ENCODE measurements at regions not wholly inside any gene's neighbourhood (a gene's known extent, or its start where the extent isn't known, plus 50 kb on each side); places are given as distances from the start of the nearest gene placed in this dataset.

DNA sequence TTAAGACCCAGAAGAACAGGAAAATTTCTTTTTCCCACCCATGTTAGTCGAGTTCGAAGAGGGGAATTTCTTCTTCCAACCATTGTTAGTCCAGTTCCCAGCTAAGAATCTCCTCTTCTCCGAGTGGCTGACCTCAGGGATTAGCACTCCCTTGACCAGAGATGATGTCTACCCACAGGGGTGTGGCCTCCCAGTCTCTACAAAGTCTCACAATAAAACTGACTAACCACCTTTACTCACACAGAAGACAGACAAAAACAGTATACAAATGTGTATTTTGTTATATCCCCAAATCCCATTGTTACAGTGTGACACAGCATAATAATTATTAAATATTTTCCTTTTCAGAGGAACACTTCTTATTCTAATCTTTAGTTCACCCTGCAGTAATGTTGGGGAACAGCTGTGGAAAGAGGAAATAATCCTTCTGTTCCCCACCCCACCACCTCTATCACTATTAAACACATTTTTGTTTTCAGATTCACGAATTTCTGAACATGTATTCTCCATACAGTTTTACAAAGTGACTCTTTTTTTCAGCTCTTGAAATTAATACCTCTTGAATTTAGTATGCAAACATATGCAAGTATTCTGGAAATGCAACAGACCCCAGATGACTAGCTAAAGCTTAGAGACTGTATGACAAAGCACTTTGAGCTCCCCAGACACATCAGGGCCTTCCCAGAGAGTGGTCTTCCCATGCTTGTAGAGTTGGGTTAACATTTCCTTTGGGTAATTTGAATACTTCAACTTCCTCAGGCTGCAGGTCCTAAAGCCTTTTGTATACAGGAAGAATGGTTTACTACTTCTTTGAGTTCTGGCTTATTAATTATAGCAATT lies 62.5 kb upstream of the NFKB1 start:
- H3K36me3 ChIP-seq (ENCODE audit: control insufficient read depth in 2 of 2, insufficient read depth in 2 of 2, low read length in 1 of 2): no peaks in the 10 kb centered on the region
- H3K4me1 ChIP-seq (ENCODE audit: control insufficient read depth in 2 of 2, insufficient read depth in 2 of 2, low read length in 1 of 2): no peaks in the 10 kb centered on the region
- no peak overlapping the region for H3K27ac ChIP-seq (ENCODE audit: low read depth in 2 of 2, low read length in 1 of 2)
- no peaks in the 10 kb centered on the region for H3K27me3 ChIP-seq (ENCODE audit: control insufficient read depth in 1 of 2, insufficient read depth in 2 of 2, low read length in 2 of 2)
- no peak overlapping the region for H3K4me3 ChIP-seq (ENCODE audit: low read depth in 1 of 2, low read length in 2 of 2)
- H3K9me3 ChIP-seq (ENCODE audit: control insufficient read depth in 2 of 2, insufficient read depth in 1 of 2, low read depth in 1 of 2, low read length in 1 of 2): no peaks in the 10 kb centered on the region
- 79 to 80% methylated on average over 4 of the region's 4 CpGs for WGBS, 2 donors

DNA sequence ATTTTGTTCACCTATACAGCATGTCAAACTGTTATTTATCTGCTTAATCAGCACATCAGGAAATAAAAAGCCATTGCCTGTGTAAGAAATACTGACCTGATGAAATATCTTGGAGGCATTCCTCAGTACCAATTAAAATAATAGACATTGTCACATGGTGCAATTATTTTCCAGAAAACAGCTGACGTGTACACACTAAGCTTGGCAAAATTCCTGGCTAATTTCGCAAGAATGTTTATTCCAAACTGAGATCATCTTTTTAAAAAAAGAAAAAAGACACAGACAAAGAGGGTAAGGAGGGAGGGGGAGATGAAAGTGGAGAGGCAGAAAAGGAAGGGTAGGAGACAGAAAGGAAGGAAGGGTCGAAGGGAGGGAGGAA lies 61.9 kb upstream of the NFKB1 start:
- Histone ChIP-seq H3K4me3 (ENCODE audit: low read depth in 1 of 2, low read length in 2 of 2) (no peak overlapping the region), H3K27ac (ENCODE audit: low read depth in 2 of 2, low read length in 1 of 2) (no peak overlapping the region), H3K9me3 (ENCODE audit: control insufficient read depth in 2 of 2, insufficient read depth in 1 of 2, low read depth in 1 of 2, low read length in 1 of 2) (no peaks in the 10 kb centered on the region), H3K4me1 (ENCODE audit: control insufficient read depth in 2 of 2, insufficient read depth in 2 of 2, low read length in 1 of 2) (no peaks in the 10 kb centered on the region), H3K36me3 (ENCODE audit: control insufficient read depth in 2 of 2, insufficient read depth in 2 of 2, low read length in 1 of 2) (no peaks in the 10 kb centered on the region), H3K27me3 (ENCODE audit: control insufficient read depth in 1 of 2, insufficient read depth in 2 of 2, low read length in 2 of 2) (no peaks in the 10 kb centered on the region)
- 11 to 13% methylated on average over 3 of the region's 3 CpGs for WGBS, 2 donors

DNA sequence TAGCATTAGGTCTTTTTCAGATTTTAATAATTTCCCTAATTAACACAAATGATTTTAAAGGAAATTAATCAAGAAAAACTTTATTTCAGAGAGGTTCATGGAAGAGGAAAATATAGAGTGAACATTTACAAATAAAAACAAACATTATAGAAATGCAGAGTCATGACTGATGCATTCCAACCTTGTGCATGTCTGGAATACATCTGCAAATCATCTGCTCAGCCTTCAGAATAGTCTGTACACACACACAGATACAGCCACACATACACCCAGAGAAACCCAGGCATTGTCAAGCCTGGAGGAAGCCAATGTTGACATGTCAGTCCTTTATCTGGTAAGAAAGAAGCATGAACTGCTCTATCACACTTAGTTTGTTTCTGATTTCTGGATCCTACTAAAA lies 61.3 kb upstream of the NFKB1 start:
- Histone ChIP-seq H3K36me3 (ENCODE audit: control insufficient read depth in 2 of 2, insufficient read depth in 2 of 2, low read length in 1 of 2) (no peaks in the 10 kb centered on the region), H3K4me3 (ENCODE audit: low read depth in 1 of 2, low read length in 2 of 2) (no peak overlapping the region), H3K9me3 (ENCODE audit: control insufficient read depth in 2 of 2, insufficient read depth in 1 of 2, low read depth in 1 of 2, low read length in 1 of 2) (no peaks in the 10 kb centered on the region), H3K27ac (ENCODE audit: low read depth in 2 of 2, low read length in 1 of 2) (no peak overlapping the region), H3K27me3 (ENCODE audit: control insufficient read depth in 1 of 2, insufficient read depth in 2 of 2, low read length in 2 of 2) (no peaks in the 10 kb centered on the region), H3K4me1 (ENCODE audit: control insufficient read depth in 2 of 2, insufficient read depth in 2 of 2, low read length in 1 of 2) (no peaks in the 10 kb centered on the region)

DNA sequence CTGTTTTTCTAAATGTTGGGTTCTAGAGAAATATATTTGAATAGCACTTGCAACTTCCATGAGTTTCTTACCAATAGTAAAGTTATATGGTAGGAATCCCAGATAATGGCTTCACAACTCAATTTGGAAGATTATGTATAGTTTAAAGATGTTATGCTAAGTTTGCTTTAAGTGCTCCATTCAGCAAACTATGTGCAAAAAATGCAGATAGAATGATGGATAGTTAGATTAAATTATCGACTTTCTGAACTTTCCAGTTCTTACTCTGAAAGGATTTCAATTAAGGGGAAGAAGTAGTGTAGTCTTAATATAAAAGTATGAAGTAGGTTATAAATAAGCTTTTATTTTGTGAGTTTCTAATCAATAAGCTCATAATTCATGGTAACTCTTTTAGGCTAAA lies 60.7 kb upstream of the NFKB1 start:
- WGBS, 2 donors: 73 to 82% methylated on average over 1 of the region's 1 CpG
- Histone ChIP-seq H3K27ac (ENCODE audit: low read depth in 2 of 2, low read length in 1 of 2) (no peak overlapping the region), H3K27me3 (ENCODE audit: control insufficient read depth in 1 of 2, insufficient read depth in 2 of 2, low read length in 2 of 2) (no peaks in the 10 kb centered on the region)

DNA sequence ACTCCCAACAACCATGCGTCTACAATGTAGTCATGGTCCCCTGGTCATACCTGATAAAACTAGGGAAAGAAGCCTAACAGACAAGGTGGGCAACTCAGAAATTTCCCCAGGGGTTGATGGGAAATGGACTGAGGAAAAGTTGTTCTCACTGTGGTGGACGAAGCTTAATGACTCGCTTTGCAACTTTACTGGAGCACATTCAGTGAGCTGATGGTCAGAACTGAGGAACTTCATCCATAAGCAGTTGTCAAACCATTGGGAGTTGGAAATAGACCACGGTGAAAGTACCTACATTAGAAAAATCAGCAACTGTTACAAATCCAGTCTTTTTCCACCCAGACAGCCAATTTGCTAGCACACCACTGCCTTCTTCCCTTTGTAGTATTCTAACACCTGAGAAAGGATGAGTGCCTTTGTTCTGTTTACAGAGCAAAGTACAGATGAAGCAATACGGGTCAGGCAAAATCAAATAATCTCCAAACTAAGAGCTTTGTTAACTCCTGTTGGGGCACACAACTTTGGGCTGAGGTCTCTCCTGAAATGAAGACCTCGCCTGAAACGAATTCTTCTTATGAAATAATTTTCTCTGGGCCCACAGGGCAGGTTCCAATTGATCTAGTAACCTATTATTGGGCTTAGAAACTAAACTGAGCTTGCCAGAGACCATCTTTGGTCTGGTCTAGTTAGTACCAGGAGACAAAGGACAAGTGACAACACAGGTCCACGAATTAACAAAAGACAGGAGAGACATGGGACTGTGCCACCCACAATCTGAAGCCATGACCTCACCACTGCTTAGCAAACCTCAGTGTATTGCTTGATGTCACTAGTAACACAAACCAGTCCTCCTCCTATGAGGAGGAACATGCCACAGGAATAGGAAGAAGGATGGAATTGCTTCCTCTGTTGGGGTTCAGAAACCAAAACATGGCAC lies 58.9 kb upstream of the NFKB1 start:
- no peaks in the 10 kb centered on the region for H3K4me1 ChIP-seq (ENCODE audit: control insufficient read depth in 2 of 2, insufficient read depth in 2 of 2, low read length in 1 of 2)
- H3K9me3 ChIP-seq (ENCODE audit: control insufficient read depth in 2 of 2, insufficient read depth in 1 of 2, low read depth in 1 of 2, low read length in 1 of 2): no peaks in the 10 kb centered on the region
- H3K27me3 ChIP-seq (ENCODE audit: control insufficient read depth in 1 of 2, insufficient read depth in 2 of 2, low read length in 2 of 2): no peaks in the 10 kb centered on the region
- H3K4me3 ChIP-seq (ENCODE audit: low read depth in 1 of 2, low read length in 2 of 2): no peak overlapping the region
- no peak overlapping the region for H3K27ac ChIP-seq (ENCODE audit: low read depth in 2 of 2, low read length in 1 of 2)
- no peaks in the 10 kb centered on the region for H3K36me3 ChIP-seq (ENCODE audit: control insufficient read depth in 2 of 2, insufficient read depth in 2 of 2, low read length in 1 of 2)
- 83 to 87% methylated on average over 8 of the region's 8 CpGs for WGBS, 2 donors

More for the DNA sequence above, 60.7 kb upstream of the NFKB1 start:
- no peaks in the 10 kb centered on the region for H3K4me1 ChIP-seq (ENCODE audit: control insufficient read depth in 2 of 2, insufficient read depth in 2 of 2, low read length in 1 of 2)
- H3K9me3 ChIP-seq (ENCODE audit: control insufficient read depth in 2 of 2, insufficient read depth in 1 of 2, low read depth in 1 of 2, low read length in 1 of 2): no peaks in the 10 kb centered on the region
- H3K4me3 ChIP-seq (ENCODE audit: low read depth in 1 of 2, low read length in 2 of 2): no peak overlapping the region
- H3K36me3 ChIP-seq (ENCODE audit: control insufficient read depth in 2 of 2, insufficient read depth in 2 of 2, low read length in 1 of 2): no peaks in the 10 kb centered on the region

DNA sequence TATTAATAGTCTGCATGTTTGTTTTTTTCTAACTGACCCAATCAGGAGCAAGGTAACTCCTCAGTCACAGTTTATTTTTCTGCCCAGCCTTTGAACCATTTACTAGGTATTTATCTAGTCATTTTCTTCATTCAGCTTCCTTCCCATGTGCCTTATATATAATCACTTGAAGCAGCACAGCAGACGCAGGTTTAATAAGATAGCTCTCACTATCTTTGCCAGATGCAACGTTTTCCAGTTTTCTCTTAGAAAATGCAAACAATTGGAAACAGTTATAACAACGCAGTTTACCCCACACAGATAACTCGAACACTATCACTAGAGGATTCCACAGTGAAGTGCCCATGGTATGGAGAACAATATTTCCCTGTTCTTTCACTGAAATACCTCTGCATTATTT lies 56.4 kb upstream of the NFKB1 start:
- Histone ChIP-seq H3K27me3 (ENCODE audit: control insufficient read depth in 1 of 2, insufficient read depth in 2 of 2, low read length in 2 of 2) (no peaks in the 10 kb centered on the region), H3K36me3 (ENCODE audit: control insufficient read depth in 2 of 2, insufficient read depth in 2 of 2, low read length in 1 of 2) (no peaks in the 10 kb centered on the region), H3K4me3 (ENCODE audit: low read depth in 1 of 2, low read length in 2 of 2) (no peak overlapping the region), H3K9me3 (ENCODE audit: control insufficient read depth in 2 of 2, insufficient read depth in 1 of 2, low read depth in 1 of 2, low read length in 1 of 2) (no peaks in the 10 kb centered on the region), H3K27ac (ENCODE audit: low read depth in 2 of 2, low read length in 1 of 2) (no peak overlapping the region), H3K4me1 (ENCODE audit: control insufficient read depth in 2 of 2, insufficient read depth in 2 of 2, low read length in 1 of 2) (no peaks in the 10 kb centered on the region)
- WGBS, 2 donors: 68 to 72% methylated on average over 4 of the region's 4 CpGs

DNA sequence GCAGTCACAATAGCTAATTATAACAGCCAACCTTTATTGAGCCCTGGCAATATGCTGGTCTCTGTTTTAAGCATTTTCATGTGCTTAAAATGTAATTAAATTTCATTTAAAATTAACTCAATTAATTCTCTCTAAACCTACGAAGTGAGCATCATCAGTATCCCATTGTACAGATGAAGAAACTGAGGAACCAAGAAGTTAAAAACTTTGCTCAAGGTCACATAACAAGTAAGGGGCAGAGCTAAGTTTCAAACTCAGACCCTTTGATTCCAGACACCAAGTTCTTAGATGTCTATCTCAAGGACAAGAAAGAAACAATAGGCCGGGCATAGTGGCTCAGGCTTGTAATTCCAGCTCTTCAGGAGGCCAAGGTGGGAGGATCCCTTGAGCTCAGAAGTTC lies 55.9 kb upstream of the NFKB1 start:
- 92 to 94% methylated on average over 2 of the region's 2 CpGs for WGBS, 2 donors
- no peak overlapping the region for H3K27ac ChIP-seq (ENCODE audit: low read depth in 2 of 2, low read length in 1 of 2)

DNA sequence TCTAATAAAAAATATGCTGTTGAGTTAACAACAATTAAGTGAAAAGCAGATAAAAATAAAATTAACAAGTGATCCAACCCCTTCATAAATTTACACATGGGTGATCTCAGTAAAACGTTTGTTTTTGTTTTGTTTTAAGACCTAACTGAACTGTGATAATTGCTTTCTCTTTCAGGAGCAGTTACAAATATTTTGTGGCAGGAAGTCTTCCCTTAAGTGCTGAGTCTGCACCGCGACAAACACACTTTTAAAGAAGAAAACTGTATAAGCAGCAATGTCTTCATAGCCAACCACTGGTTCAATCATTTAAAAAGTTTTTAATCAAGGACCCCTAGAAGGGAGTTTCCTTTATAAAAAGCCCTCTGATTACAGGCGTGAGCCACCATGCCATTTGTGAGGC lies 53.7 kb upstream of the NFKB1 start:
- H3K27ac ChIP-seq (ENCODE audit: low read depth in 2 of 2, low read length in 1 of 2): no peak overlapping the region
- H3K9me3 ChIP-seq (ENCODE audit: control insufficient read depth in 2 of 2, insufficient read depth in 1 of 2, low read depth in 1 of 2, low read length in 1 of 2): no peaks in the 10 kb centered on the region
- H3K27me3 ChIP-seq (ENCODE audit: control insufficient read depth in 1 of 2, insufficient read depth in 2 of 2, low read length in 2 of 2): no peaks in the 10 kb centered on the region
- no peaks in the 10 kb centered on the region for H3K4me1 ChIP-seq (ENCODE audit: control insufficient read depth in 2 of 2, insufficient read depth in 2 of 2, low read length in 1 of 2)
- 54 to 56% methylated on average over 4 of the region's 4 CpGs for WGBS, 2 donors
- no peaks in the 10 kb centered on the region for H3K36me3 ChIP-seq (ENCODE audit: control insufficient read depth in 2 of 2, insufficient read depth in 2 of 2, low read length in 1 of 2)
- no peak overlapping the region for H3K4me3 ChIP-seq (ENCODE audit: low read depth in 1 of 2, low read length in 2 of 2)

More for the DNA sequence above, 55.9 kb upstream of the NFKB1 start:
- H3K9me3 ChIP-seq (ENCODE audit: control insufficient read depth in 2 of 2, insufficient read depth in 1 of 2, low read depth in 1 of 2, low read length in 1 of 2): no peaks in the 10 kb centered on the region
- H3K4me3 ChIP-seq (ENCODE audit: low read depth in 1 of 2, low read length in 2 of 2): no peak overlapping the region
- H3K27me3 ChIP-seq (ENCODE audit: control insufficient read depth in 1 of 2, insufficient read depth in 2 of 2, low read length in 2 of 2): no peaks in the 10 kb centered on the region
- H3K36me3 ChIP-seq (ENCODE audit: control insufficient read depth in 2 of 2, insufficient read depth in 2 of 2, low read length in 1 of 2): no peaks in the 10 kb centered on the region
- H3K4me1 ChIP-seq (ENCODE audit: control insufficient read depth in 2 of 2, insufficient read depth in 2 of 2, low read length in 1 of 2): no peaks in the 10 kb centered on the region

DNA sequence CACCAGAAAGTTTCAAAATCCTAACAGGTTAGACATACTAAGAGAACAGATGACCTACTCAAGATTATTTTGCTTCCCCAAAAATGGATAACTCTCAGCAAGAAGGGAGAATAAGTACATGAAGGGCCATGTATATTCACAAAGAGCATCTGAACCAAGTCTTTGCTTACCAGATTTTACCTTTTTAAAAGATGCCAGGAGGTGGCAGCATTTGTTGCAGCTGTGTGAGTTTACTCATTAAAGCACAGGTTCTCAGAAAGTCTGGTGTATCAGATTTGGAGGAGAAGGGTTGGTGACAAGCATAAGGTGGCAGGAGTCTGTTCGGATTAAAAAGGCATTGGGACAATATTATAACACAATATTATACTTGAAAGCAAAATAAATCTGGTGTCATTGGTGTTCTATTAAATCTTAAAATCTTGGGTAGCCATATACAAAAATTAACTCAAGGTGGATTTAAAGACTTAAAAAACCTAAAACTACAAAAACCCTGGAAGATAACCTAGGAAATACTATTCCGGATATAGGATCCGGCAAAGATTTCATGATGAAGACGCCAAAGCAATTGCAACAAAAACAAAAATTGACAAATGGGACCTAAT lies 51.3 kb upstream of the NFKB1 start:
- H3K36me3 ChIP-seq (ENCODE audit: control insufficient read depth in 2 of 2, insufficient read depth in 2 of 2, low read length in 1 of 2): no peaks in the 10 kb centered on the region
- H3K27ac ChIP-seq (ENCODE audit: low read depth in 2 of 2, low read length in 1 of 2): no peak overlapping the region
- no peaks in the 10 kb centered on the region for H3K4me1 ChIP-seq (ENCODE audit: control insufficient read depth in 2 of 2, insufficient read depth in 2 of 2, low read length in 1 of 2)
- no peaks in the 10 kb centered on the region for H3K9me3 ChIP-seq (ENCODE audit: control insufficient read depth in 2 of 2, insufficient read depth in 1 of 2, low read depth in 1 of 2, low read length in 1 of 2)
- WGBS, 2 donors: 28 to 59% methylated on average over 4 of the region's 4 CpGs
- no peak overlapping the region for H3K4me3 ChIP-seq (ENCODE audit: low read depth in 1 of 2, low read length in 2 of 2)
- H3K27me3 ChIP-seq (ENCODE audit: control insufficient read depth in 1 of 2, insufficient read depth in 2 of 2, low read length in 2 of 2): no peaks in the 10 kb centered on the region

Measured in esophagus (tissue), 2 donors.